GM23338 (cell line): ENCODE measurements at regions not wholly inside any gene's neighbourhood (a gene's known extent, or its start where the extent isn't known, plus 50 kb on each side); places are given as distances from the start of the nearest gene placed in this dataset.

ENCODE experiments used
- CTCF ChIP-seq, 2 experiments: fragments of 200-600 bp in 1 of 2; sonication (generic) in 1 of 2; conservative IDR thresholded peaks; 2 replicates each; pipeline versions ENCODE4 v1.5.1 to v1.6.1; 2016 to 2017; ENCODE audit warnings: antibody characterized with exemption in 2 of 2, low read depth in 2 of 2, mild to moderate bottlenecking in 2 of 2, moderate library complexity in 1 of 2
- POLR2AphosphoS5 ChIP-seq: IDR thresholded peaks from 2 replicates; pipeline ENCODE4 v1.6.1; 2016; ENCODE audit warnings: antibody characterized with exemption, low read depth
- ZNF114 ChIP-seq: fragments of 250-450 bp; sonication (Bioruptor Pico); IDR thresholded peaks from 2 replicates; pipeline ENCODE4 v1.5.0; 2020; ENCODE audit warnings: mild to moderate bottlenecking, moderate library complexity

GRCh38 chr21:19045876-19046275 is 642.3 kb upstream of the TMPRSS15 start:
- no peak for TF ChIP-seq POLR2AphosphoS5
- no peak for TF ChIP-seq CTCF (conservative IDR thresholded peaks at IDR 0.05; ENCODE audit: low read depth in 2 of 2)
- TF ChIP-seq ZNF114 (CRISPR knock-in tag): no peak
